SH-SY5Y (cell line): ENCODE measurements at regions not wholly inside any gene's neighbourhood (a gene's known extent, or its start where the extent isn't known, plus 50 kb on each side); places are given as distances from the start of the nearest gene placed in this dataset.

ENCODE experiments used
- GATA2 ChIP-seq: IDR thresholded peaks from 2 replicates; pipeline ENCODE4 v1.6.1; 2011; ENCODE audit warnings: mild to moderate bottlenecking, low read depth, low read length
- GATA3 ChIP-seq: IDR thresholded peaks from 2 replicates; pipeline ENCODE4 v1.6.1; 2011; ENCODE audit warnings: low read depth, mild to moderate bottlenecking, low read length, moderate library complexity

- no peak; the same call in 1 of the 2 replicates for TF ChIP-seq GATA3
- TF ChIP-seq GATA2 = no peak
These were observed 171.6 kb downstream of the S1PR1 start for GRCh38 chr1:101408212-101409042.

DNA sequence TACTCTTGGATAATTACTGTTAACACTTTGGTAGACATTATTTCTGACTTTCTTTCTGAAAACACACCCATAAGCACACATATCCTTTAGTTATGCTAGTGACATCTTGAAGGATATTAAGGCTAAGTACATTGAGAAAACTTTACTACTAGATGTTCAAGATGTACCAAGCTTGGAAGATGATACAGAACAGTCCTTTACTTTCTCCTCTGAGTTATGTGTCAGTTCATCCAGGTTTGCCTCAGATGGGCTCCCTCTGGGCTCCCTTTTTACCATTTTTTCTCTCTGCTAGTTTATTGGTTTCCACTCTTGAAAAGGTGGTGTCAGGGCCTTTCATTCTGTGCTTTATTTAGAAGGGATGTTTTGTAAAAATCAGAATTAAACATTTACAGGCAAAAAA lies 172.3 kb downstream of the S1PR1 start:
- TF ChIP-seq GATA2 = no peak
- no peak for TF ChIP-seq GATA3

GRCh38 chr1:101410048-101410878 lies 173.4 kb downstream of the S1PR1 start:
- no peak for TF ChIP-seq GATA3
- TF ChIP-seq GATA2 = no peak

DNA sequence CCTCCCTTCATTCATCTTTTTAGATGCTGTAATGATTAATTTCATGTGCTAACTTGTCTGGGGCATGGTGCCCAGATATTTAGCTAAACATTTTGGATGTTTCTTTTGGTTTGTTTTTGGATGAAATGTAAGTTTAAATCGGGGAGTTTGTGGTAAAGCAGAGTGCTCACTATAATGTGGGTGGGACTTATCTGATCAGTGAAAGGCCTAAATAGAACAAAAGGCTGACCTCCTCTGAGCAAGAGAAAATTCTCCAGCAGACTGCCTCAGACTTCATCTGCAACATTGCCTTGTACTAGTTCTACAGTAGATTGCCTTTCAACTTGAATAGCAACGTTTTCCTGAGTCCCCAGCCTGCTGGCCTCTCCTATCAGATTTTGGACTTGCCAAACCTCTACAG lies 183.6 kb downstream of the S1PR1 start:
- TF ChIP-seq GATA2 = no peak
- no peak for TF ChIP-seq GATA3

DNA sequence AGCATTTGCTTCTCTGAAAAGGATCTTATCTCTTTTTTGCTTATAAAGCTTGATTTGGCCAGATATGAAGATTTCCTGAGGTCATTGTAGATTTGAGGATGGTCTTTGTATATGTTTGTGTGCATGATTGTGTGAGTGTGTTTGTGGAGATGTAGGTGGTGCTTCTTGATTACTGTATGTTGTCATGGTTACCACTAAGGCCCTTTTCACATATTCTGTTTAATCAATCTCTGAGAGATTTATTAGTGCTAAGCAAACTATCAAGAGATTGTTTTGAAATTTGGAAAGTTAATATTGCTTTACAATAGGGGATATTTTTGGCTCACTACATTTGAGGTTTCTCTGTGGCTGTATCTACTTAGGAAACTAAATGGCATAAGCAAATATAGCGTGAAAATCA lies 191.7 kb downstream of the S1PR1 start:
- TF ChIP-seq GATA2 (no peak), GATA3 (no peak)

GRCh38 chr1:101431956-101432510 lies 195.2 kb downstream of the S1PR1 start:
- TF ChIP-seq GATA3 (no peak), GATA2 (no peak)

DNA sequence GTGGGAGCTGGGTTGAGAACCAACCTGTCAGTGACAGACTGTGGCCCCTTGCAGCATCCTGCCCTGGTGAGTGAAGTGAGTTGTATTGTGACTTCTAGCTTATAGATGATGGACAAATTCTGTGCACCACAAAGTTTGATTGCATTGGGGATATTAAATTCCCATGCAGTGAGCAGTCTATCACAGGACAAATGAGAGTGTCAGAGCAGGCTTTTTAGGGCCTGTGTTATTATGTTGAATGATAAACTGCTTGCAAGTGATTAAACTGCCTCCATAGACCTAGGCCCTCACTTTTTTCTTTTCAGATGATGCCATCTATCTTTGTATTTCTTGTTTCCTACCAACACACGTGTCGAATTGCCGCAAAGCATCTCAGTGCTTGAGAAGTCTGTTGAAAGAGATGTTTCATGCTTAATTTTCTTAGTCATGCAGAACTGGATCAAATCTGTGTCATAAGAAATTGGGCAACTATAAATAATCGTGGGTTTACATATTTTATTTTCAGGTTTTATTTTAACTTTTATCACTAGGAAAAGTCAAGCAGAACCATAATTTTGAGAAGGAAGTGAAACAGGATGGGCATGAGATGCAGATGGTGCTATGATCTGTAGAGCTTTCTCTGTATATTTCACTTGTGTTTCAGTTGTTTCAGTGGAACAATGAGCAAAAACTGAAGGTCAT lies 199.2 kb downstream of the S1PR1 start:
- TF ChIP-seq GATA3 (no peak), GATA2 (no peak)

DNA sequence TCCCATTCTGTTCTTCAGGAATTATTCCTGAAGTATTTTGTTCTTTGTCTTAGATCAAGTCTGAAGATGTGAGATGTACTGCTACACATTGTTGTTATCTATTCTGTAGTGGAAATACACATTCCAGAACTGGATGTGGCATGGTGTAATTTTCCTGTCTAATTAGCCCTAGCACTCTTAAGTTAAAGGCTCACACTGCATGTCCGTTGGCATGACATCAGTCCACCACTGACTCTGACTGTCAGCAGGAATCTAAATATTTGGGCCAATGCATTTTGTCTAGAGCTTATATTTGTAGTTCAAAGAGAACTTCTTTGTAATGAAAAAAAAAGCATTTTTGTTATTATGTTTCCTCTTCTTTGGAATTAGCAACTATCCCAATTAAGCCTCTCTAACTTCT lies 201.0 kb downstream of the S1PR1 start:
- TF ChIP-seq GATA2 (no peak), GATA3 (no peak)

DNA sequence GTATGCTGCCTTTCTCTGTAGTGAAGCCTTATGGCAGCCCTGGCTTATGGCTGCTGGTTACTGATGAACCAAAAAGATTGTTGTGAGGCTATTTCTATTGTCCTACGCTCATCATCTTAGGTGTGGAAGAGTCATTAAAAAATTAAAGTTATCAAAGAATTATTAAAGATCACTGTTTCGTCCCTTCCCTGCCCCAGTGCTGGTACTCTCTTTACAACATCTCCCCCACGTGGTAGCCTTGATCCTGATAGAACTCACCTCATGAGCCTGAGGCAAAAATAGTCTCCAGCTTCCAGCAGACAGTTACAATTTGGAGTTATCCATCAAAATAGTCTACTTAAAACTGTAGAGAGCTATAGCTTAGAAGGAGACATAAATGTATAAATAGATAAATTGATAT lies 201.5 kb downstream of the S1PR1 start:
- no peak for TF ChIP-seq GATA2

GRCh38 chr1:101440485-101440884 lies 203.7 kb downstream of the S1PR1 start:
- TF ChIP-seq GATA3 (peak; percentile 57; the same call in 1 of the 2 replicates), GATA2 (peak; percentile 82)

GRCh38 chr1:101444381-101444780 lies 207.6 kb downstream of the S1PR1 start:
- no peak for TF ChIP-seq GATA3
- TF ChIP-seq GATA2 = no peak

- TF ChIP-seq GATA3 (no peak), GATA2 (no peak)
These were observed 208.2 kb downstream of the S1PR1 start for GRCh38 chr1:101444873-101445618.

- no peak for TF ChIP-seq GATA3
- TF ChIP-seq GATA2 = peak; percentile 26; the same call in 1 of the 2 replicates
These were observed 211.2 kb downstream of the S1PR1 start for GRCh38 chr1:101448018-101448417.

DNA sequence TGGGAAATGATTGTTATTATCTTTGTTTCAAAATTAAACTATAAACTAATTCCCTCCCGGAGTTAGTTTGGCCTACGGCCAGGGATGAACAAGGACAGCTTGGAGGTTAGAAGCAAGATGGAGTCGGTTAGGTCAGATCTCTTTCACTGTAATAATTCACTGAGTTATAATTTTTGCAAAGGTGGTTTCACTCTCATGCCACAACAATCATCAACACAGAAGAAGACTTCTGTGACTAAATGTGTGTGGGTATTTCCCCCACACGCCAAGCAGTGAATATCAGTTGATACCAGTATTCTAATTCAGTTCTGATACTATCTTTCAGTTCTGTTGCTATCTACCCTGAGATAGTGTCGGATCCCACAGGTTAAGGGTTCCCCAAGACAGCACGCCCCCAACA lies 215.1 kb downstream of the S1PR1 start:
- no peak for TF ChIP-seq GATA3
- TF ChIP-seq GATA2 = no peak
